ENCODE measurements at regions not wholly inside any gene's neighbourhood (a gene's known extent, or its start where the extent isn't known, plus 50 kb on each side); places are given as distances from the start of the nearest gene placed in this dataset.

DNA sequence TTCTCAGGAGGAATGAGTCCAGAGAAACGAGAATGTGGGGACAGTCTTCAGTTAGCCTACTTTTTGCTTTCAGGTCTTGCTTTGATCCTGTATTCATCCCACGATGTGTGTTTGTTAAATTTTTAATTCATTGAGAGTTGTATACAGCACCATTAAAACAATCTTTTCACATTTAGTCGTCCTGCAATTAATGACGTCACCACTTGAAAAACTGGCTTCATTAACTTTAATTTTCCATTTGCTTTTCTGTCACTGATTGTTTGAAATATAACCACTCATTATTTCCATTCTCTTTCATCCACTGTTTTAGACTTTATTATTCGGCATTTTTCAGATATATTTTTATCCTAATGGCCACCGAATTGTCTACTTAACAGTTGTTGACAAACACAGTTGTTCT lies 146.9 kb downstream of the TFEC start:
- H3K27ac ChIP-seq: no peak overlapping the region
- H3K4me3 ChIP-seq: no peak overlapping the region
- H3K4me1 ChIP-seq: no peaks in the 10 kb centered on the region
- H3K36me3 ChIP-seq: no peaks in the 10 kb centered on the region
- no peaks in the 10 kb centered on the region for H3K27me3 ChIP-seq
- intact Hi-C loops (cut with DNase I): no loop called here
- 75 to 76% methylated on average over 6 of the region's 6 CpGs for WGBS, 2 donors
- DNase-seq: no peak
- H3K9me3 ChIP-seq: no peaks in the 10 kb centered on the region
- TF ChIP-seq, protein P1, sequence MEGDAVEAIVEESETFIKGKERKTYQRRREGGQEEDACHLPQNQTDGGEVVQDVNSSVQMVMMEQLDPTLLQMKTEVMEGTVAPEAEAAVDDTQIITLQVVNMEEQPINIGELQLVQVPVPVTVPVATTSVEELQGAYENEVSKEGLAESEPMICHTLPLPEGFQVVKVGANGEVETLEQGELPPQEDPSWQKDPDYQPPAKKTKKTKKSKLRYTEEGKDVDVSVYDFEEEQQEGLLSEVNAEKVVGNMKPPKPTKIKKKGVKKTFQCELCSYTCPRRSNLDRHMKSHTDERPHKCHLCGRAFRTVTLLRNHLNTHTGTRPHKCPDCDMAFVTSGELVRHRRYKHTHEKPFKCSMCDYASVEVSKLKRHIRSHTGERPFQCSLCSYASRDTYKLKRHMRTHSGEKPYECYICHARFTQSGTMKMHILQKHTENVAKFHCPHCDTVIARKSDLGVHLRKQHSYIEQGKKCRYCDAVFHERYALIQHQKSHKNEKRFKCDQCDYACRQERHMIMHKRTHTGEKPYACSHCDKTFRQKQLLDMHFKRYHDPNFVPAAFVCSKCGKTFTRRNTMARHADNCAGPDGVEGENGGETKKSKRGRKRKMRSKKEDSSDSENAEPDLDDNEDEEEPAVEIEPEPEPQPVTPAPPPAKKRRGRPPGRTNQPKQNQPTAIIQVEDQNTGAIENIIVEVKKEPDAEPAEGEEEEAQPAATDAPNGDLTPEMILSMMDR (IDR thresholded peaks at IDR 0.05): no peak
- TF ChIP-seq POLR2A (IDR thresholded peaks at IDR 0.05): no peak

DNA sequence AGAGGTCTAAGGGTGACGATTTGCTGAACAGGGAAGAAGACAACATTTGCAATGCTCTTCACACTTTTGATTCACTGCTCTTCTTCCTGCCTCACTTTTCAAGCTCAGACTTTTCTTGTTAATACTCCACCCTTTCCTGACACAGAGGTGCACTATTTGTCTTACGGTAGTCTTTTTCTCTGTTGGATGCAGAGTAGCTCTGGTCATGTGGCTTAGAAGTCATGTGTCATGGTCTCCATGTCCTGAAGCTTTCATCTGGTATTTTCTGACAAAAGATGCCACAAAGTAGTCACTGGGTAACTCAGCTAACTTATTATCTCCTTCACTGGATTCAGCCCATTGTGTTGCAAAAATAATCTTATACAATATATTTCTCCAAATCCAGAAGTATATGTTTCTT lies 149.1 kb downstream of the TFEC start:
- no peak for TF ChIP-seq POLR2A (IDR thresholded peaks at IDR 0.05)
- TF ChIP-seq, protein P1 (IDR thresholded peaks at IDR 0.05): no peak
- no peaks in the 10 kb centered on the region for H3K4me1 ChIP-seq
- no peak overlapping the region for H3K27ac ChIP-seq
- intact Hi-C loops (cut with DNase I): no loop called here
- no peak for DNase-seq
- H3K36me3 ChIP-seq: no peaks in the 10 kb centered on the region
- no peak overlapping the region for H3K4me3 ChIP-seq
- H3K27me3 ChIP-seq: no peaks in the 10 kb centered on the region
- WGBS, 2 donors: 75 to 86% methylated on average over 2 of the region's 2 CpGs
- H3K9me3 ChIP-seq: no peaks in the 10 kb centered on the region

DNA sequence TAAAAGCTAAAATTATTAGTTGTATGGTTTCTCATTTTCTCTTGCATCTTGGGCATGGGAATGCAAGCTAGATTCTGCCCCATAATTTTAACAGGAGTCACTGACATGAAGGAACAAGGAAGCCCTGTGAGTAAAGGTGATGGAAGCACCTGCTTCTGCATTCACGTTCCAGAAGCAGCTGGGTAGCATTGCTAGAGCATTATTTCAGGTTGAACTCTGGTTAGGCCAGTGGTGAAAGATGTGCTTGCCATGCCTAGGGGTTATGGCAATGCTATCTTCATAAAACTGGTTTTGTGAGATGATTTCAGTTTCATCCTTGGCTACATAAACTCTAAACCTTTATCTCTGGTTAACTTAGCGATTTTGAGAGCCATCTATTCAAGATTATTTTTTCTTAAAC lies 151.4 kb downstream of the TFEC start:
- no peaks in the 10 kb centered on the region for H3K9me3 ChIP-seq
- no peaks in the 10 kb centered on the region for H3K4me1 ChIP-seq
- H3K27ac ChIP-seq: no peak overlapping the region
- no peaks in the 10 kb centered on the region for H3K27me3 ChIP-seq
- no peak for DNase-seq
- no peak overlapping the region for H3K4me3 ChIP-seq
- H3K36me3 ChIP-seq: no peaks in the 10 kb centered on the region
- intact Hi-C loops (cut with DNase I): no loop called here
- WGBS, 2 donors: 64 to 80% methylated on average over 2 of the region's 2 CpGs
- no peak for TF ChIP-seq POLR2A (IDR thresholded peaks at IDR 0.05)
- TF ChIP-seq, protein P1 (IDR thresholded peaks at IDR 0.05): no peak

DNA sequence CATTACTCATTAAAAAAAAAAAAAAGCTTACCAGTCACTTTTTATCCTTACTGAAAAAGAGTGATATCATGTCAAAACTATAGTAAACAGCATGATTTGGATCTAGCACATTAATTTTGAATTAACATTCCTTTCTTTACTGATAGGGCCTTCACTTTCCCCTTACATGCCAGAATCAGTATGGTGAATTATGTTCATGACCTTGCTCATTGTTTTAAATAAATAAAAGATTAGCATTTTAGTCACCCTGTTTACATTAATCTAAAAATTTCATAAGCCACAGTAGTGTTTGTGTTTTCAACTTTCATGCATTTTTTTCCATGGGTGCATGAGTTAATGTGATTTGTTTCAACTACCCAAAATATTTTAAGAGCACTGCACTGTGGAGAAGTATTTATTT lies 160.8 kb downstream of the TFEC start:
- Histone ChIP-seq H3K27me3 (no peaks in the 10 kb centered on the region), H3K36me3 (no peaks in the 10 kb centered on the region), H3K4me3 (no peak overlapping the region), H3K4me1 (no peaks in the 10 kb centered on the region), H3K9me3 (no peaks in the 10 kb centered on the region), H3K27ac (no peak overlapping the region)
- intact Hi-C loops (cut with DNase I): no loop called here
- no peak for DNase-seq
- TF ChIP-seq, protein P1 (IDR thresholded peaks at IDR 0.05): no peak
- no peak for TF ChIP-seq POLR2A (IDR thresholded peaks at IDR 0.05)

DNA sequence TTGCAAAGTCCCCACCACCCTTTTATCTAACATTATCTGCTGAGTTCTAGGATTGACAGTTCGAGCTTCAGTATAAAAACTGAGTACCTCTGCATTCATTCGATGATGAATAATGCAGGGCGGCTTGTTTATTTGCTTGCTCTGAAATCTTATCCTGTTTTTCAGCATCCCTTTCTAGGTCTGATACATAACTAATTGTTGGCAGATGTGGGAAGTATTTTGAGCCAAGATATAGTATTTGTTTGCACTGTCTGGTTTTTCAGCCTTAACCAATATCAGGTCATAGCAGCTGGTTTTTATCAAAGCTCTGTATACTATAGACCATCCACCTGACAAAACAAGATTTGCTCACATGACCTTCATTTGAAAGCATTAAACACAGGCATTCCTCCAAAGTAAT lies 161.4 kb downstream of the TFEC start:
- H3K27me3 ChIP-seq: no peaks in the 10 kb centered on the region
- no peak overlapping the region for H3K4me3 ChIP-seq
- H3K4me1 ChIP-seq: no peaks in the 10 kb centered on the region
- intact Hi-C loops (cut with DNase I): no loop called here
- H3K9me3 ChIP-seq: no peaks in the 10 kb centered on the region
- no peaks in the 10 kb centered on the region for H3K36me3 ChIP-seq
- WGBS, 2 donors: 63 to 71% methylated on average over 3 of the region's 3 CpGs
- DNase-seq: no peak
- TF ChIP-seq POLR2A (IDR thresholded peaks at IDR 0.05): no peak
- TF ChIP-seq, protein P1 (IDR thresholded peaks at IDR 0.05): no peak
- no peak overlapping the region for H3K27ac ChIP-seq

Measured in esophagus squamous epithelium (tissue), 5 donors.